ENCODE measurements at regions not wholly inside any gene's neighbourhood (a gene's known extent, or its start where the extent isn't known, plus 50 kb on each side); places are given as distances from the start of the nearest gene placed in this dataset.
A peak's percentile ranks its signal among the peaks of the same experiment; 100 is the strongest.

- H4K20me1 ChIP-seq (replicated peaks; ENCODE audit: insufficient read depth) = no peaks in the 10 kb centered on the region
- H3K4me3 Mint-ChIP-seq = no peak overlapping the region
- H3K27ac ChIP-seq (ENCODE audit: low read depth) = no peak overlapping the region
- H3K4me1 ChIP-seq (ENCODE audit: insufficient read depth) = no peaks in the 10 kb centered on the region
- no peaks in the 10 kb centered on the region for H3K36me3 ChIP-seq (ENCODE audit: insufficient read depth)
- H3K4me1 Mint-ChIP-seq = no peaks in the 10 kb centered on the region
- H3F3A ChIP-seq (replicated peaks; ENCODE audit: low read depth) = no peaks in the 10 kb centered on the region
- DNase-seq (ENCODE audit: low spot score) = no peak
- no peak overlapping the region for H2AFZ ChIP-seq
- no peak overlapping the region for H3K4me2 ChIP-seq
- no peak overlapping the region for H3K4me3 ChIP-seq
- ATAC-seq = no peak
- TF ChIP-seq EZH2 (IDR thresholded peaks at IDR 0.05; ENCODE audit: low read depth, unreplicated experiment) = no peak
- no peak for TF ChIP-seq ZNF462 (CRISPR knock-in tag; IDR thresholded peaks at IDR 0.05)
- peaks cover 48% of the 10 kb centered on the region for H3K9me3 Mint-ChIP-seq
- H3K9me2 ChIP-seq (ENCODE audit: insufficient read depth) = no peaks in the 10 kb centered on the region
- H3K27me3 ChIP-seq (ENCODE audit: insufficient read depth) = no peaks in the 10 kb centered on the region
- H3K27me3 Mint-ChIP-seq (ENCODE audit: insufficient read depth, low read depth, poor library complexity) = no peaks in the 10 kb centered on the region
- H3K27ac Mint-ChIP-seq = no peak overlapping the region
- H3K36me3 Mint-ChIP-seq (ENCODE audit: low read depth) = peaks cover 14% of the 10 kb centered on the region; the same call in 2 of the 3 replicates
- no peaks in the 10 kb centered on the region for H3K79me2 ChIP-seq (replicated peaks; ENCODE audit: insufficient read depth)
These were observed 509.6 kb upstream of the CT83 start for GRCh38 chrX:116972362-116972761.

GRCh38 chrX:116961872-116962582, 499.3 kb upstream of the CT83 start:
- H3K4me3 Mint-ChIP-seq = no peak overlapping the region
- no peaks in the 10 kb centered on the region for H3K27me3 ChIP-seq (ENCODE audit: insufficient read depth)
- peaks cover 3% of the 10 kb centered on the region for H3K27me3 Mint-ChIP-seq (ENCODE audit: insufficient read depth, low read depth, poor library complexity)
- H3K4me1 ChIP-seq (ENCODE audit: insufficient read depth) = no peaks in the 10 kb centered on the region
- H3K4me2 ChIP-seq = no peak overlapping the region
- H3K27ac ChIP-seq (ENCODE audit: low read depth) = no peak overlapping the region
- no peaks in the 10 kb centered on the region for H4K20me1 ChIP-seq (replicated peaks; ENCODE audit: insufficient read depth)
- no peaks in the 10 kb centered on the region for H3K9me3 Mint-ChIP-seq
- no peak overlapping the region for H3K4me3 ChIP-seq
- no peaks in the 10 kb centered on the region for H3K79me2 ChIP-seq (replicated peaks; ENCODE audit: insufficient read depth)
- H3K36me3 Mint-ChIP-seq (ENCODE audit: low read depth) = no peaks in the 10 kb centered on the region; the same call in 2 of the 3 replicates
- no peaks in the 10 kb centered on the region for H3F3A ChIP-seq (replicated peaks; ENCODE audit: low read depth)
- ATAC-seq (peak; percentile 43; the same call in 1 of the 3 replicates), DNase-seq (ENCODE audit: low spot score) (peak; percentile 8)
- H3K4me1 Mint-ChIP-seq = no peaks in the 10 kb centered on the region
- H3K36me3 ChIP-seq (ENCODE audit: insufficient read depth) = no peaks in the 10 kb centered on the region
- no peak overlapping the region; the same call in 1 of the 2 replicates for H2AFZ ChIP-seq
- H3K27ac Mint-ChIP-seq = no peak overlapping the region
- no peaks in the 10 kb centered on the region for H3K9me2 ChIP-seq (ENCODE audit: insufficient read depth)
- no peak for TF ChIP-seq ZNF462 (CRISPR knock-in tag; IDR thresholded peaks at IDR 0.05)
- TF ChIP-seq STAT1 (IDR thresholded peaks at IDR 0.05; ENCODE audit: unreplicated experiment) = no peak
- TF ChIP-seq, protein P1, sequence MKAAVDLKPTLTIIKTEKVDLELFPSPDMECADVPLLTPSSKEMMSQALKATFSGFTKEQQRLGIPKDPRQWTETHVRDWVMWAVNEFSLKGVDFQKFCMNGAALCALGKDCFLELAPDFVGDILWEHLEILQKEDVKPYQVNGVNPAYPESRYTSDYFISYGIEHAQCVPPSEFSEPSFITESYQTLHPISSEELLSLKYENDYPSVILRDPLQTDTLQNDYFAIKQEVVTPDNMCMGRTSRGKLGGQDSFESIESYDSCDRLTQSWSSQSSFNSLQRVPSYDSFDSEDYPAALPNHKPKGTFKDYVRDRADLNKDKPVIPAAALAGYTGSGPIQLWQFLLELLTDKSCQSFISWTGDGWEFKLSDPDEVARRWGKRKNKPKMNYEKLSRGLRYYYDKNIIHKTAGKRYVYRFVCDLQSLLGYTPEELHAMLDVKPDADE (IDR thresholded peaks at IDR 0.05) = no peak
